BJ (cell line): ENCODE measurements at regions not wholly inside any gene's neighbourhood (a gene's known extent, or its start where the extent isn't known, plus 50 kb on each side); places are given as distances from the start of the nearest gene placed in this dataset.

Source experiments
- CTCF ChIA-PET: fragments of 350-600 bp; formaldehyde crosslinking; extraction: SDS; loops from one replicate; lab custom pipeline; 2021; ENCODE audit warnings: antibody characterized with exemption, inconsistent platforms; lab: Yijun Ruan, JAX
- POLR2A ChIA-PET: fragments of 300-600 bp; sonication (Branson Sonifier 250); formaldehyde crosslinking; extraction: SDS; loops from one replicate; lab custom pipeline; 2021; ENCODE audit warnings: antibody characterized with exemption; lab: Charles Lee
- DNase-seq: peaks from one replicate; pipeline ENCODE4 v3.0.0-alpha.2; 2011; ENCODE audit warnings: low read depth
- H3K27me3 ChIP-seq: 2 replicates; pipeline ENCODE4 v1.6.0; 2011; ENCODE audit warnings: low read length; ENCODE audit not compliant: control insufficient read depth, insufficient read depth
- H3K36me3 ChIP-seq: 2 replicates; pipeline ENCODE4 v1.5.1; 2011; ENCODE audit warnings: low read length; ENCODE audit not compliant: control insufficient read depth, insufficient read depth
- H3K4me3 ChIP-seq: 2 replicates; pipeline ENCODE4 v1.5.1; 2011; ENCODE audit warnings: low read depth, mild to moderate bottlenecking, control low read depth, low read length
- CTCF ChIP-seq: IDR thresholded peaks from 2 replicates; pipeline ENCODE4 v1.5.1; 2011; ENCODE audit warnings: low read depth, mild to moderate bottlenecking, control low read depth, inconsistent platforms, low read length, moderate library complexity; ENCODE audit not compliant: insufficient read depth

- TF ChIP-seq CTCF: no peak
- no peak overlapping the region for H3K4me3 ChIP-seq
- ChIA-PET CTCF (no interaction called here), POLR2A (no interaction called here)
- no peaks in the 10 kb centered on the region for H3K36me3 ChIP-seq
- no peak for DNase-seq
- H3K27me3 ChIP-seq: no peaks in the 10 kb centered on the region
Observed at GRCh38 chr1:175894581-175894980, 151.2 kb upstream of the TNR start.

GRCh38 chr1:175893192-175893591 is 149.8 kb upstream of the TNR start:
- TF ChIP-seq CTCF: no peak
- H3K36me3 ChIP-seq: no peaks in the 10 kb centered on the region
- CTCF ChIA-PET: no interaction called here
- H3K4me3 ChIP-seq: no peak overlapping the region
- no peak for DNase-seq
- POLR2A ChIA-PET: no interaction called here
- no peaks in the 10 kb centered on the region for H3K27me3 ChIP-seq

- Histone ChIP-seq H3K36me3 (no peaks in the 10 kb centered on the region), H3K4me3 (no peak overlapping the region), H3K27me3 (no peaks in the 10 kb centered on the region)
- ChIA-PET POLR2A (no interaction called here), CTCF (no interaction called here)
- no peak for TF ChIP-seq CTCF
- no peak for DNase-seq
Observed at GRCh38 chr1:175892686-175893085, 149.3 kb upstream of the TNR start.

- Histone ChIP-seq H3K36me3 (no peaks in the 10 kb centered on the region), H3K4me3 (no peak overlapping the region), H3K27me3 (no peaks in the 10 kb centered on the region)
- POLR2A ChIA-PET: no interaction called here
- CTCF ChIA-PET: interaction anchor here (1.5 kb wide), 1 partner anchor 9 kb away, joined by 4 read pairs; no protein-coding TSS in a partner anchor
- no peak for TF ChIP-seq CTCF
- DNase-seq: no peak
Observed at GRCh38 chr1:175891783-175892309, 148.5 kb upstream of the TNR start.

GRCh38 chr1:175890958-175891357 is 147.6 kb upstream of the TNR start:
- DNase-seq: no peak
- H3K36me3 ChIP-seq: no peaks in the 10 kb centered on the region
- H3K4me3 ChIP-seq: no peak overlapping the region
- CTCF ChIA-PET: interaction anchor here (1.1 to 1.5 kb wide), 2 partner anchors 10 to 37 kb away, joined by 3 to 4 read pairs; no protein-coding TSS in a partner anchor
- TF ChIP-seq CTCF: no peak
- no peaks in the 10 kb centered on the region for H3K27me3 ChIP-seq
- POLR2A ChIA-PET: no interaction called here
